HL-60 (cell line): ENCODE measurements at regions not wholly inside any gene's neighbourhood (a gene's known extent, or its start where the extent isn't known, plus 50 kb on each side); places are given as distances from the start of the nearest gene placed in this dataset.

ENCODE experiments used
- DNase-seq, 2 experiments: peaks; one replicate each; pipeline ENCODE4 v3.0.0-alpha.2; 2010 to 2020; ENCODE audit warnings: low read depth in 1 of 2, low spot score in 1 of 2
- H3K27ac ChIP-seq: fragments of 250-450 bp; sonication (Bioruptor Pico); replicated peaks from 2 replicates; pipeline ENCODE4 v1.5.1; 2020; ENCODE audit warnings: mild to moderate bottlenecking, moderate library complexity
- H3K27me3 ChIP-seq: fragments of 250-450 bp; sonication (Bioruptor Pico); 2 replicates; pipeline ENCODE4 v1.5.1; 2021; ENCODE audit warnings: mild to moderate bottlenecking, moderate library complexity; ENCODE audit not compliant: insufficient read depth, poor library complexity, severe bottlenecking
- H3K4me3 ChIP-seq: replicated peaks from 2 replicates; pipeline ENCODE4 v1.5.1; 2011; ENCODE audit warnings: mild to moderate bottlenecking, control low read depth, low read length; ENCODE audit not compliant: insufficient read depth
- CTCF ChIP-seq: IDR thresholded peaks from one replicate; pipeline ENCODE4 v1.5.1; 2011; ENCODE audit warnings: low read length, control low read depth, inconsistent platforms; ENCODE audit not compliant: insufficient read depth
- GABPA ChIP-seq: IDR thresholded peaks from 2 replicates; pipeline ENCODE4 v1.6.1; 2012; ENCODE audit warnings: low read depth
- POLR2AphosphoS5 ChIP-seq: IDR thresholded peaks from 2 replicates; pipeline ENCODE4 v1.6.1; 2012; ENCODE audit warnings: low read depth
- SPI1 ChIP-seq: IDR thresholded peaks from 2 replicates; pipeline ENCODE4 v1.6.1; 2012; ENCODE audit warnings: low read depth, mild to moderate bottlenecking, borderline replicate concordance
- TF ChIP-seq, protein P1 (sequence below): IDR thresholded peaks from 2 replicates; pipeline ENCODE4 v1.6.1; 2012; ENCODE audit warnings: low read depth; ENCODE audit not compliant: insufficient replicate concordance

DNA sequence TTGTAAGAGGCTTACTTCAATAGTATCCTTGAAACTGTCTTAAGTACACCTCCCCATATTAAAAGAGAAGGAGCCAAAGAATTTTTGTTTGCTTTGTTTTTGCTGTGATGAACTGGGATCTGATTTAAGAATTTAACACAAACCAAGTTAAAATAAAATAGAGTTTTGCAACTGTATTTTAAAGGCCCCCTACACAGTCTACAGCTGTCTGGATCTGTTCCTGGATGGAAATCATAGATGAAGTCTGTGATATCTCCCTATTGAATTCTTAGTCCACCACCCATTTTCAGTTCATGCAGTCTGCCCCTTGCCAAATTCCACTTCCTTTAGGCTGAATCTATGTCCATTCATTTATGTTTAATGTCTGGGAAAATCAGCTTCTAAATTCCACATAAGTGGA is 169.8 kb upstream of the MEOX2 start:
- Histone ChIP-seq H3K4me3 (no peak overlapping the region), H3K27ac (no peak overlapping the region), H3K27me3 (no peaks in the 10 kb centered on the region)
- no peak for DNase-seq
- TF ChIP-seq GABPA (no peak), SPI1 (no peak), POLR2AphosphoS5 (no peak), CTCF (no peak)
- TF ChIP-seq, protein P1, sequence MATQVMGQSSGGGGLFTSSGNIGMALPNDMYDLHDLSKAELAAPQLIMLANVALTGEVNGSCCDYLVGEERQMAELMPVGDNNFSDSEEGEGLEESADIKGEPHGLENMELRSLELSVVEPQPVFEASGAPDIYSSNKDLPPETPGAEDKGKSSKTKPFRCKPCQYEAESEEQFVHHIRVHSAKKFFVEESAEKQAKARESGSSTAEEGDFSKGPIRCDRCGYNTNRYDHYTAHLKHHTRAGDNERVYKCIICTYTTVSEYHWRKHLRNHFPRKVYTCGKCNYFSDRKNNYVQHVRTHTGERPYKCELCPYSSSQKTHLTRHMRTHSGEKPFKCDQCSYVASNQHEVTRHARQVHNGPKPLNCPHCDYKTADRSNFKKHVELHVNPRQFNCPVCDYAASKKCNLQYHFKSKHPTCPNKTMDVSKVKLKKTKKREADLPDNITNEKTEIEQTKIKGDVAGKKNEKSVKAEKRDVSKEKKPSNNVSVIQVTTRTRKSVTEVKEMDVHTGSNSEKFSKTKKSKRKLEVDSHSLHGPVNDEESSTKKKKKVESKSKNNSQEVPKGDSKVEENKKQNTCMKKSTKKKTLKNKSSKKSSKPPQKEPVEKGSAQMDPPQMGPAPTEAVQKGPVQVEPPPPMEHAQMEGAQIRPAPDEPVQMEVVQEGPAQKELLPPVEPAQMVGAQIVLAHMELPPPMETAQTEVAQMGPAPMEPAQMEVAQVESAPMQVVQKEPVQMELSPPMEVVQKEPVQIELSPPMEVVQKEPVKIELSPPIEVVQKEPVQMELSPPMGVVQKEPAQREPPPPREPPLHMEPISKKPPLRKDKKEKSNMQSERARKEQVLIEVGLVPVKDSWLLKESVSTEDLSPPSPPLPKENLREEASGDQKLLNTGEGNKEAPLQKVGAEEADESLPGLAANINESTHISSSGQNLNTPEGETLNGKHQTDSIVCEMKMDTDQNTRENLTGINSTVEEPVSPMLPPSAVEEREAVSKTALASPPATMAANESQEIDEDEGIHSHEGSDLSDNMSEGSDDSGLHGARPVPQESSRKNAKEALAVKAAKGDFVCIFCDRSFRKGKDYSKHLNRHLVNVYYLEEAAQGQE, result no peak

DNA sequence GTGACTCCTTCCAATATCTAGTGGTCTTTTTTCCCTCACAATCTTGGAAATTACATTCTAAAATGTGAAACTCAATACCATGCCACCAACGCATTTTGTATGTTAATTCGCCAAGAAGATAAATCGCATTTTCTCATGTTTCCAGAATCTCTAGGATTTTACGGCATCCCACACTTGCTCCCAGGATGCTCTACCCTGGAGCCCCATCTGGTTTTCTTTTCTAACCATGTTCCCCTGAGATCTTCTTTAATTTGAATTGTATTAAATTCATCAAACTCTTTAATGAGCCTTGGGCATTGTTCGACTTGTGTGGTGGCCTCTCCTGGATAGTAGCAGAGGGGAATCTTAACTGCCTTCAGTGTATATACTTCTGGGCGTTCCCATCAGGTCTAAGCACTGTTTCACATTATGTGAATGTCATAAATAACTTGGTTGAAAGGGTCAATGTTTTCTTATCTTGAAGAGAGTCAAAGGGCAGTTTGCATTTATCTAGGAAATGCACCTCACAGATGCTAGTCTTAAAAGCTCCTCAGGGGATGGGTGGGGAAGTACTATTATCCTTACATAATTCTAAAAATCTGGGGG is 169.1 kb upstream of the MEOX2 start:
- TF ChIP-seq SPI1, result no peak
- TF ChIP-seq, protein P1, result no peak
- TF ChIP-seq GABPA, result no peak
- no peak for TF ChIP-seq POLR2AphosphoS5
- no peak for TF ChIP-seq CTCF
- Histone ChIP-seq H3K4me3 (no peak overlapping the region), H3K27me3 (no peaks in the 10 kb centered on the region), H3K27ac (no peak overlapping the region)
- no peak for DNase-seq

GRCh38 chr7:15854841-15855524 is 168.5 kb upstream of the MEOX2 start:
- TF ChIP-seq GABPA (no peak), CTCF (no peak), SPI1 (no peak), POLR2AphosphoS5 (no peak)
- TF ChIP-seq, protein P1, result no peak
- DNase-seq, result no peak
- H3K27ac ChIP-seq, result no peak overlapping the region
- no peaks in the 10 kb centered on the region for H3K27me3 ChIP-seq
- H3K4me3 ChIP-seq, result no peak overlapping the region
